Small intestine (tissue), 7 donors: ENCODE measurements at regions not wholly inside any gene's neighbourhood (a gene's known extent, or its start where the extent isn't known, plus 50 kb on each side); places are given as distances from the start of the nearest gene placed in this dataset.
"Not testable (repeated sequence)": the region's sequence is repeated elsewhere in the genome, so short reads cannot be mapped to it uniquely, and the experiment has no call there.

Experiments
- DNase-seq, 2 donors: peaks; one replicate each; pipeline versions ENCODE4 v3.0.0 to v3.0.0-alpha.2; 2013
- FAIRE-seq: peaks from 2 replicates; lab custom pipeline; 2012; peaks lifted over from hg19 to GRCh38; lab: Jason Lieb, UNC
- H3K27ac ChIP-seq, 3 donors: one replicate each; pipeline ENCODE4 v1.5.1; 2013; ENCODE audit warnings: low read length in 2 of 3, mild to moderate bottlenecking in 2 of 3, control low read depth in 1 of 3, inconsistent platforms in 1 of 3, low read depth in 1 of 3, moderate library complexity in 1 of 3
- H3K27me3 ChIP-seq, 3 donors: one replicate each; pipeline ENCODE4 v1.6.1; 2013; ENCODE audit warnings: low read length in 3 of 3, inconsistent platforms in 1 of 3; ENCODE audit not compliant: control insufficient read depth in 3 of 3, insufficient read depth in 3 of 3
- H3K36me3 ChIP-seq, 3 donors: one replicate each; pipeline ENCODE4 v1.6.1; 2013; ENCODE audit warnings: low read length in 3 of 3, inconsistent platforms in 1 of 3, low read depth in 1 of 3, mild to moderate bottlenecking in 1 of 3, moderate library complexity in 1 of 3; ENCODE audit not compliant: control insufficient read depth in 3 of 3, insufficient read depth in 2 of 3
- H3K4me1 ChIP-seq, 3 donors: one replicate each; pipeline ENCODE4 v1.6.1; 2013; ENCODE audit warnings: low read length in 2 of 3, inconsistent platforms in 1 of 3, low read depth in 1 of 3, mild to moderate bottlenecking in 1 of 3, moderate library complexity in 1 of 3; ENCODE audit not compliant: control insufficient read depth in 3 of 3, insufficient read depth in 2 of 3
- H3K4me3 ChIP-seq, 3 donors: one replicate each; pipeline ENCODE4 v1.5.1; 2013; ENCODE audit warnings: low read length in 3 of 3, control low read depth in 1 of 3, inconsistent platforms in 1 of 3, low read depth in 1 of 3, mild to moderate bottlenecking in 1 of 3, moderate library complexity in 1 of 3
- H3K9me3 ChIP-seq, 2 donors: one replicate each; pipeline ENCODE4 v1.6.1; 2013; ENCODE audit warnings: low read depth in 1 of 2, low read length in 1 of 2; ENCODE audit not compliant: control insufficient read depth in 2 of 2, insufficient read depth in 1 of 2
- WGBS, 3 donors: extraction: QIAGEN DNeasy Blood & Tissue Kit; methylation state at CpG; one replicate each; pipeline ENCODE4 v1.1.7; 2013; 5-methylcytosine and 5-hydroxymethylcytosine counted together
- donor health status: healthy with polysubstance abuse.
- donor health status: control.
- donor health status: control.
- donor health status: Bipolar disorder and iron deficiency.
- donor health status: healthy.

DNA sequence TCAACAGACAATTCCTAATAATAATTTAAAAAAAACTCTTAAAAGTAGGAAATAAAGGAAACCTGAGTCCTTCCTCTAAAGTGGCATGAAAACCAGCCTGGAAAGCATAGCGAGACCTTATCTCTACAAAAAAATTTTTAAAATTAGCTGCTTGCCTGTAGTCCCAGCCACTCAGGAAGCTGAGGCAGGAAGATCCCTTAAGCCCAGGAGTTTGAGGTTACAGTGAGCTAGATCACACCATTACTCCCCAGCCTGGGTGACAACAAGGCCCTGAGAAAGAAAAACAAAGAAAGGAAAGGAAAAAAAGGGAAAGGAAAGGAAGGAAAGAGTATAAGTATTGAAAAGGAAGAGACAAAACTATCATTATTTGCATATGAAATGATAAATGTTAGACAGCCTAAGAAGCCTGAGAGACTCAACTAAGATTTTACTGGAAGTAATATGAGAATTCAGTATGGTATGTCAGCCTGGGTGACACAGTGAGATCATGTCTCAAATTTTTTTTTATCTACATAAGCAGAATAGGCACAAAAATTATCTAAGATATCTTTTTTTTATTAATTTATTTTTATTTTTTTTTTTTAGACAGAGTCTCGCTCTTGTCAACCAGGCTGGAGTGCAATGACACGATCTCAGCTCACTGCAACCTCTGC lies 113.0 kb downstream of the GOSR1 start:
- H3K9me3 ChIP-seq: no peaks in the 10 kb centered on the region
- no peak overlapping the region for H3K27ac ChIP-seq
- no peaks in the 10 kb centered on the region for H3K36me3 ChIP-seq
- FAIRE-seq (no peak), DNase-seq (no peak)
- peaks cover 0 to 2% (median 0%) of the 10 kb centered on the region in 3 donors for H3K27me3 ChIP-seq
- no peak overlapping the region for H3K4me3 ChIP-seq
- no peaks in the 10 kb centered on the region for H3K4me1 ChIP-seq
- WGBS, 3 donors: 80 to 85% (median 84%) methylated on average over 3 of the region's 3 CpGs

- WGBS, 3 donors: 92 to 100% (median 98%) methylated on average over 1 of the region's 1 CpG
- Histone ChIP-seq H3K27ac (no peak overlapping the region), H3K9me3 (no peaks in the 10 kb centered on the region), H3K36me3 (no peaks in the 10 kb centered on the region), H3K4me3 (no peak overlapping the region), H3K27me3 (peaks cover 0 to 2% (median 0%) of the 10 kb centered on the region in 3 donors), H3K4me1 (no peaks in the 10 kb centered on the region)
- FAIRE-seq (no peak), DNase-seq (no peak)
Observed at GRCh38 chr17:30589431-30589830, 112.2 kb downstream of the GOSR1 start.

- no peak for FAIRE-seq
- Histone ChIP-seq H3K27ac (no peak overlapping the region), H3K27me3 (peaks cover 0 to 2% (median 0%) of the 10 kb centered on the region in 3 donors), H3K9me3 (no peaks in the 10 kb centered on the region), H3K36me3 (no peaks in the 10 kb centered on the region), H3K4me1 (no peaks in the 10 kb centered on the region), H3K4me3 (no peak overlapping the region)
- DNase-seq: no peak
- WGBS, 3 donors: 72 to 86% (median 81%) methylated on average over 7 of the region's 7 CpGs
Observed at GRCh38 chr17:30588798-30589247, 111.6 kb downstream of the GOSR1 start.

GRCh38 chr17:30586818-30587595 lies 109.8 kb downstream of the GOSR1 start:
- FAIRE-seq (no peak), DNase-seq (peak in 1 of 2 donors; percentile 13)
- H3K36me3 ChIP-seq: no peaks in the 10 kb centered on the region
- no peaks in the 10 kb centered on the region for H3K9me3 ChIP-seq
- no peak overlapping the region for H3K27ac ChIP-seq
- peaks cover 0 to 2% (median 0%) of the 10 kb centered on the region in 3 donors for H3K27me3 ChIP-seq
- no peaks in the 10 kb centered on the region for H3K4me1 ChIP-seq
- WGBS, 3 donors: 96 to 98% (median 98%) methylated on average over 5 of the region's 5 CpGs
- no peak overlapping the region for H3K4me3 ChIP-seq

DNA sequence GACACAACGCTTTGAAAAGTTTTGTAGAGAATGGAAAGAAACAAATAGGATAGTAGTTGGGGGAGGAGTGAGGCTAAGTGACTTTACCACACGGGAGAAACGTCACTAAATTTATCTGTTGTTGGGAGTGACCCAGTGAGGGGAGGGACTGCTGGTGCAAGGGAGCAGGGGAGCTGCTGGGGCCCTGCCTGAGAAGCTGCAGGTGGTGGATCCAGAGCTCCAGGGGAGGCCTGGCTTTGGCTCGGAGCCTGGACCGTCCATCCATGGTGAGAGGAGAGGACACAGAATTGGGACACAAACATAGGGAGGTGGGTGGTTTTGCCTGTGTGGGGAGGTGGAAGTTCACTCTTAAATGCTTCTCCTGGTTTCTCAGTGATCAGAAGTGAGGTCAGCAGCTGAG lies 107.6 kb downstream of the GOSR1 start:
- no peaks in the 10 kb centered on the region for H3K36me3 ChIP-seq
- H3K27me3 ChIP-seq: no peaks in the 10 kb centered on the region
- H3K4me3 ChIP-seq: no peak overlapping the region
- H3K4me1 ChIP-seq: no peaks in the 10 kb centered on the region
- H3K27ac ChIP-seq: no peak overlapping the region
- no peak for FAIRE-seq
- no peak for DNase-seq
- no peaks in the 10 kb centered on the region for H3K9me3 ChIP-seq
- WGBS, 3 donors: 58 to 60% (median 59%) methylated on average over 5 of the region's 5 CpGs

DNA sequence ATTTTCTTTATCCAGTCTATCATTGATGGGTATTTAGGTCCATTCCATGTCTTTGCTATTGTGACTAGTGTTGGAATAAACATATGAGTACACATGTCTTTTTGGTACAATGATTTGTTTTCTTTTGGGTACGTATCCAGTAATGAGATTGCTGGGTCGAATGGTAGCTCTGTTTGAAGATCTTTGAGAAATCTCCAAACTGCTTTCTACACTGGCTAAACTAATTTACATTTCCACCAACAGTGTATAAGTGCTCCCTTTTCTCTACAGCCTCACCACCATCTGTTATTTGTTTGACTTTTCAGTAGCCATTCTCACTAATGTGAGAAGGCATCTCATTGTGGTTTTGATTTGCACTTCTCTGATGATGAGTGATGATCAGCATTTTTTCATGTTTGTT lies 103.7 kb downstream of the GOSR1 start:
- H3K36me3 ChIP-seq: no peaks in the 10 kb centered on the region
- H3K9me3 ChIP-seq: no peaks in the 10 kb centered on the region
- FAIRE-seq (no peak), DNase-seq (no peak)
- no peak overlapping the region for H3K27ac ChIP-seq
- no peaks in the 10 kb centered on the region for H3K27me3 ChIP-seq
- no peaks in the 10 kb centered on the region for H3K4me1 ChIP-seq
- WGBS, 3 donors: 81 to 93% (median 89%) methylated on average over 2 of the region's 2 CpGs
- no peak overlapping the region for H3K4me3 ChIP-seq

DNA sequence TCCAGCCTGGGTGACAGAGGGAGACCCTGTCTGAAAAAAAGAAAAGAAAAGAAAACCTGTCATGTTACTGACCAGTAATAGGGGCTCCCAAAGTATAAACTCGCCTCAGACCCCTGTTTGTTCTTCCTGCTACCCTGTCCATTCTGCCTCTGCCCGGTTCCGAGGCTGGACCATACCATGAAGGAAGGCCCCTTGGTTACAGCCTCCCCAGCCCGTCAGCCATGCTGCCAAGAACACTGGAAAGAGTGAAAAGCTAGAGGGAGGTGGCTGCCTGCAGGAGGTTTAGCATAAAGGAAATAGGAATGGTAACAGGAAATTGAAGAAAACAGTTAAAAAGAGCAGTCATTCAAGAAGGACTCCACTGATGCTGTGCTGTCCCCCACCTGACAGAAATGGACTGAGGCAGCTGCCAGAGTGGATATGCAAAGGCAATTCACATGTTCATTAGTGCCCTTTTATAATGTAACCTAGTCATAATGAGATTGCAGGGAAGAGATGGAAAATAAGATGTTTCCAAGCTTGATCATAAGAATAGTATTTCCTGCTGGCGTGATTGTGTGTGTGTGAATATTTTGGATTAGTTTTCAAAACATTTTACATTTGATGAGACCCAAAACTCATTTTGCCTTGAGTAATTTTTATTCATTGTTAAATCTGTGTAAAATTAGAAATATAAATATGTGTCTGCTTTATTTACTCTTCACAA lies 102.6 kb downstream of the GOSR1 start:
- H3K9me3 ChIP-seq: no peaks in the 10 kb centered on the region
- H3K27me3 ChIP-seq: no peaks in the 10 kb centered on the region
- no peak overlapping the region for H3K27ac ChIP-seq
- no peak for DNase-seq
- 82 to 83% (median 82%) methylated on average over 5 of the region's 5 CpGs for WGBS, 3 donors
- H3K4me3 ChIP-seq: no peak overlapping the region
- no peaks in the 10 kb centered on the region for H3K36me3 ChIP-seq
- H3K4me1 ChIP-seq: no peaks in the 10 kb centered on the region
- no peak for FAIRE-seq

DNA sequence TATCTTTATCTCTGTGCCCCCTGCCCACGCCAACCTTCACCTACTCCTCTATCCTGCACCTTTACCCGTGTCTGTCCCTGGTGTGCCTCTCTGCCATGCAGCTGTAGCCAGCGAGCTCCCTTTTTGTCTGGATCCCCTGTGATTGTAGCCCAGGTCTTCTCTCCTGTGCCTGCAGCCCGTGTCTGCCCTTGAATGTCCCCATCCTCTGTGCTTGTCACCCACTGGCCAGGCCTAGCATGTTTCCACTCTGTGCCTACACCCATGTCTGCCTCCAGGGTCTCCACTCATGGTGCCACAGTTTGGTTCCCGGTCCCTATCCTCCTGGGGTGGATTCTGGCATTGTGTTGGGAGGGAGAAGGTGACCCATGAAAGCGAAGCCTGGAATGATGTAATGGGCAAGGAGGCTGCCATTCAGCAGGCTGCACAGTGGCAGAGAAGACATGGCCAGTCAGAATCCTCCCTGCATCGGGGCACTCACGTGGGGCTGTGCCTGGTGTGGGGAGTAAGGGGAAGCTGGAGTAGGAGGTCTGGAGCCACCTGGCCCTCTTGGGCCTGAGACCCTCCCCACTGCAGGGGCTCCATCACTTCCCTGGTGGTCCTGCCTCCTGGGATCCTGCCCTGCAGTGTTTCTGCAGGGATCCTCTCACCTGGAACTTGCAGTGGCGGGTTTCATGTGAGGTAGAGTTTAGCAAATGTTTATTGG lies 101.0 kb downstream of the GOSR1 start:
- not testable (repeated sequence) for H3K27me3 ChIP-seq, H3K9me3 ChIP-seq, H3K4me3 ChIP-seq, FAIRE-seq, H3K27ac ChIP-seq, H3K36me3 ChIP-seq, DNase-seq, H3K4me1 ChIP-seq
- WGBS, 3 donors: 73 to 84% (median 81%) methylated on average over 9 of the region's 9 CpGs
